ENCODE measurements at regions not wholly inside any gene's neighbourhood (a gene's known extent, or its start where the extent isn't known, plus 50 kb on each side); places are given as distances from the start of the nearest gene placed in this dataset.

DNA sequence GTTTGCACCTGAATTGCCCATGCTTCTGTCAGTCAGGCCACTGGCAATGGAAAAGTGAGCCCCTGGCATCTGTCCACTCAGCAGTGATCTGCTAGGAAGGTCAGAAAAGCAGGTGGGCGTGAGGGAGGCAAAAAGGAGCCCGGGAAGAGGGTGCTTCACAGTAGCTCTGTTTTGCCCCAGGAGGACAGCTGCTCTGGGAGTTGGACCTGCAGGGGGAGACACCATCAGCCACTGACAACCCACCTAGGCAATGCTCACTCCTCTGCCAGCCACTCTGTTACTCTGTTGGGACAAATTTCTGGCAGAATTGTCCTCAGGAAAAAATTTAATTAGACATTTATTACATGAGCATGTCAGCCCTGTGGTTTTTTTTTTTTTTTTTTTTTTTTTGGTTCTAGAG, 146.4 kb downstream of the LRIG2 start:
- 17 to 43% methylated on average over 1 of the region's 2 CpGs for WGBS, 2 donors (ENCODE audit: low coverage in 1 of 2)
- Histone ChIP-seq H3K27ac (no peak overlapping the region), H3K27me3 (no peaks in the 10 kb centered on the region), H3K4me3 (no peak overlapping the region), H3K36me3 (no peaks in the 10 kb centered on the region), H3K9me3 (peaks cover 0 to 7% (median 0%) of the 10 kb centered on the region in 3 donors), H3K4me1 (no peaks in the 10 kb centered on the region)
- no peak for ATAC-seq
- no peak for TF ChIP-seq POLR2A (IDR thresholded peaks at IDR 0.05)
- TF ChIP-seq, protein P1, sequence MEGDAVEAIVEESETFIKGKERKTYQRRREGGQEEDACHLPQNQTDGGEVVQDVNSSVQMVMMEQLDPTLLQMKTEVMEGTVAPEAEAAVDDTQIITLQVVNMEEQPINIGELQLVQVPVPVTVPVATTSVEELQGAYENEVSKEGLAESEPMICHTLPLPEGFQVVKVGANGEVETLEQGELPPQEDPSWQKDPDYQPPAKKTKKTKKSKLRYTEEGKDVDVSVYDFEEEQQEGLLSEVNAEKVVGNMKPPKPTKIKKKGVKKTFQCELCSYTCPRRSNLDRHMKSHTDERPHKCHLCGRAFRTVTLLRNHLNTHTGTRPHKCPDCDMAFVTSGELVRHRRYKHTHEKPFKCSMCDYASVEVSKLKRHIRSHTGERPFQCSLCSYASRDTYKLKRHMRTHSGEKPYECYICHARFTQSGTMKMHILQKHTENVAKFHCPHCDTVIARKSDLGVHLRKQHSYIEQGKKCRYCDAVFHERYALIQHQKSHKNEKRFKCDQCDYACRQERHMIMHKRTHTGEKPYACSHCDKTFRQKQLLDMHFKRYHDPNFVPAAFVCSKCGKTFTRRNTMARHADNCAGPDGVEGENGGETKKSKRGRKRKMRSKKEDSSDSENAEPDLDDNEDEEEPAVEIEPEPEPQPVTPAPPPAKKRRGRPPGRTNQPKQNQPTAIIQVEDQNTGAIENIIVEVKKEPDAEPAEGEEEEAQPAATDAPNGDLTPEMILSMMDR (IDR thresholded peaks at IDR 0.05) = peak in 1 of 4 experiments; percentile 13

DNA sequence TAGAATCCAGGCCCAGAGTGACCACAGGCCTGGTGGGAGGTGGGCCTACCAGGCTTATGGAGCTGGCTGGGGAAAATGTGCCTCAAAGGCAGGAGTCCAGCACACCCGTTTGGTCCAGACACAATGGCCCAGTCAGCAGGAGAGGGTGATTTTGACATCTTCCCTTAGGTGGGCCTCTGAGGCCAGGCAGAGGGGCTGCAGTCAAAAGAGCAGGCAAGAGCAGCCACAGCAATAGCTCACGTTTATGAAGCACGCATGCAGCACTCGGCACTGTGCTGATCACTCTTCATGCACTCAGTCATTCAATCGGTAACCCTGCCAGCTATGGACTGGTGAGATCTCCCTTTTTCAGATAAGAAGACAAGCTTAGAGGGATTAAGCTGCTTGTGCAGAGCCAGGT, 146.8 kb downstream of the LRIG2 start:
- 88% methylated on average over 3 of the region's 5 CpGs; no CpG with 5 or more reads in 1 of the 2 donors for WGBS, 2 donors (ENCODE audit: low coverage in 1 of 2)
- H3K9me3 ChIP-seq = peaks cover 0 to 5% (median 0%) of the 10 kb centered on the region in 3 donors
- no peaks in the 10 kb centered on the region for H3K36me3 ChIP-seq
- H3K27me3 ChIP-seq = no peaks in the 10 kb centered on the region
- H3K27ac ChIP-seq = no peak overlapping the region
- H3K4me1 ChIP-seq = no peaks in the 10 kb centered on the region
- TF ChIP-seq, protein P1 (IDR thresholded peaks at IDR 0.05) = no peak
- no peak for TF ChIP-seq EP300 (IDR thresholded peaks at IDR 0.05)
- no peak for TF ChIP-seq POLR2AphosphoS5 (IDR thresholded peaks at IDR 0.05)
- no peak for TF ChIP-seq POLR2A (IDR thresholded peaks at IDR 0.05)
- H3K4me3 ChIP-seq = no peak overlapping the region
- no peak for ATAC-seq

DNA sequence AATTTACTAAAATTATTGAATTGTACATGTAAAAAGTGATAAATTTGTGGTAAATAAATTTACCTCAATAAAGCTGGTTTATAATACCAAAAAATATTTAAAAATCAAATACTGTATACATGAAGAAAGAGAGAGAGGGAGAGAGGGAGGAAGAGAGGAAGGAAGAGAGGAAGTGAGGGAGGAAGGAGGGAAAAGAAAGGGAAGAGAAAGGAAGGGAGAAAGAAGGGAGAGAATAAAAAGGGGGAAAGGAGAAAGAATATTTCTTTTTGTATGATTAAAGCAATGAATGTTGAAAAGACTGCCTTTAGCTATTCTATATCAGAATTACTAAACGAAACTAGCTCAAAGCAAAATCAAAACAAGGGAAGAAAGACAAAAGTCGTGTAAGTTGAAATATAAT, 150.0 kb downstream of the LRIG2 start:
- no peaks in the 10 kb centered on the region for H3K9me3 ChIP-seq
- H3K27ac ChIP-seq = no peak overlapping the region
- H3K27me3 ChIP-seq = no peaks in the 10 kb centered on the region
- no peak overlapping the region for H3K4me3 ChIP-seq
- H3K36me3 ChIP-seq = no peaks in the 10 kb centered on the region
- H3K4me1 ChIP-seq = no peaks in the 10 kb centered on the region
- WGBS, 2 donors (ENCODE audit: low coverage in 1 of 2) = 56 to 81% methylated on average over 2 of the region's 2 CpGs
- ATAC-seq = no peak
- TF ChIP-seq POLR2AphosphoS5 (IDR thresholded peaks at IDR 0.05) (no peak), EP300 (IDR thresholded peaks at IDR 0.05) (no peak), POLR2A (IDR thresholded peaks at IDR 0.05) (no peak)
- TF ChIP-seq, protein P1 (IDR thresholded peaks at IDR 0.05) = no peak

GRCh38 chr1:113223546-113223945, 150.5 kb downstream of the LRIG2 start:
- no peaks in the 10 kb centered on the region for H3K9me3 ChIP-seq
- no peaks in the 10 kb centered on the region for H3K4me1 ChIP-seq
- TF ChIP-seq POLR2AphosphoS5 (IDR thresholded peaks at IDR 0.05) (no peak), EP300 (IDR thresholded peaks at IDR 0.05) (no peak), POLR2A (IDR thresholded peaks at IDR 0.05) (no peak)
- TF ChIP-seq, protein P1 (IDR thresholded peaks at IDR 0.05) = no peak
- H3K27me3 ChIP-seq = no peaks in the 10 kb centered on the region
- peak; percentile 79 for ATAC-seq
- 33 to 37% methylated on average over 3 to 6 of the region's 9 CpGs for WGBS, 2 donors (ENCODE audit: low coverage in 1 of 2)
- H3K4me3 ChIP-seq = no peak overlapping the region
- no peaks in the 10 kb centered on the region for H3K36me3 ChIP-seq
- no peak overlapping the region for H3K27ac ChIP-seq

- Histone ChIP-seq H3K4me3 (no peak overlapping the region), H3K9me3 (no peaks in the 10 kb centered on the region), H3K36me3 (no peaks in the 10 kb centered on the region), H3K4me1 (no peaks in the 10 kb centered on the region), H3K27me3 (no peaks in the 10 kb centered on the region), H3K27ac (no peak overlapping the region)
- 43 to 44% methylated on average over 5 to 9 of the region's 10 CpGs for WGBS, 2 donors (ENCODE audit: low coverage in 1 of 2)
- ATAC-seq = no peak
- TF ChIP-seq, protein P1 (IDR thresholded peaks at IDR 0.05) = no peak
- TF ChIP-seq EP300 (IDR thresholded peaks at IDR 0.05) = no peak
- TF ChIP-seq POLR2A (IDR thresholded peaks at IDR 0.05) = no peak
- no peak for TF ChIP-seq POLR2AphosphoS5 (IDR thresholded peaks at IDR 0.05)
Measured at GRCh38 chr1:113226148-113226547, 153.2 kb downstream of the LRIG2 start.

All from gastroesophageal sphincter (tissue), 4 donors.